Erythroblast (primary cell): ENCODE measurements at regions not wholly inside any gene's neighbourhood (a gene's known extent, or its start where the extent isn't known, plus 50 kb on each side); places are given as distances from the start of the nearest gene placed in this dataset.

Experiments
- DNase-seq, 2 experiments: peaks; one replicate each; lab custom pipeline; 2025; lab: John Stamatoyannopoulos, UW
- GATA1 ChIP-seq: IDR thresholded peaks from 2 replicates; pipeline ENCODE4 v1.6.1; 2011; ENCODE audit warnings: low read depth, mild to moderate bottlenecking, control low read depth, low read length, moderate library complexity
- POLR2A ChIP-seq: IDR thresholded peaks from 2 replicates; pipeline ENCODE4 v1.6.1; 2011; ENCODE audit warnings: mild to moderate bottlenecking, low read length

DNA sequence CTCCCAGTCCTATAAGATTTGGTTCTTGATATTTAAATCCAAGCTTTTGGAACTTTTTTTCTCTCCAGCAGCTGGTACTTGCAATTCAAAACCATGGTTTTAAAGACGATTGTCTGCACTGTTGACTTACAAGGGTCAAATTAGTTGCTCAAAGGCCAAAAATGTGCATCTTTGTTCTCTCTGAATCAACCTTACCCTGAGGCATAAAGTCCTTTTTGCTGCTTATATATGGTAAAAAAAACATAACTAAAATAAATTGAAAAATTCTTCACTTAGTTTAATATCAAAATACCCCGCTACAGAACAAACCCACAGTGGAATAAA, 592.7 kb downstream of the XIRP2 start:
- TF ChIP-seq POLR2A (no peak), GATA1 (no peak)

DNA sequence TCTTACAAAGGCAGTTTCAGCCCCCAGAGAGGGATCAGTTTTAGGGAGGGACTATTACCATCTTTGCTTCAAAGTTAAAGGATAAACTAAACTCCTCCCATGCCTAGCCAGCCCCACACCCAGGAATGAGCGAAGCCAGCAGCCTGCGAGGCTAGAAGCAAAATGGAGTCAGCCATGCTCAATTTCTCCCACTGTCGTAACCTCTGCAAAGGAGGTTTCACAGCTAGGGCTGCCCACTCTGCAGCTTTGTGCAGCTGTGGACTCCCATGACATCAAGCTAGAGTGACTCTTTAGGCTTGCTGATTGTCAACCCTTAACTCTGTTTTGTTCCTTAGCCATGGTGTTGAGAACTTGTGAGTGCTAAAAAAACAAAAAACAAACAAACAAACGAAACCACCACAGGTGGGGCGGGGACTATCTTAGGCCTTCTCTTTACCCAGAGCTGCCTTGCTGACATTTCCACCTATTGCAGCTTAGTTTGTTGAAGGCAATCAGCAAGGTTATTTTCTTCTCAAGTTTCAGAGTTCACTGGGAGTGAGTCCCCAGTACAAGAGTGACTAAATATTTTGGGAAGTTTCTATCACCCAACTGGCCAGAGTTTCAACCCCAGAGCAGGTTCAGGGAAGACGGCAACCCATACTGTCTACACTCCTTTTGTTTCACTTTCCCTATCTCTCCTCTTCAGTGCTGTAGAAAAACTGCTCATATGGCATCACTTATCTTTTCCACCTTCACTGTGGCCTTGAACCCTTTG, 592.1 kb downstream of the XIRP2 start:
- TF ChIP-seq POLR2A (no peak), GATA1 (no peak)
- no peak for DNase-seq

More for the DNA sequence above, 592.7 kb downstream of the XIRP2 start:
- DNase-seq, result no peak

- TF ChIP-seq POLR2A, result no peak
- no peak for TF ChIP-seq GATA1
- no peak for DNase-seq
These were observed 589.9 kb downstream of the XIRP2 start for GRCh38 chr2:167478196-167478595.

- DNase-seq, result no peak
- TF ChIP-seq GATA1, result no peak
- TF ChIP-seq POLR2A, result no peak
These were observed 587.5 kb downstream of the XIRP2 start for GRCh38 chr2:167475791-167476190.

GRCh38 chr2:167471734-167472133, 583.5 kb downstream of the XIRP2 start:
- TF ChIP-seq GATA1 (no peak), POLR2A (no peak)
- DNase-seq, result no peak

- TF ChIP-seq POLR2A (no peak), GATA1 (no peak)
- DNase-seq, result no peak
These were observed 583.1 kb downstream of the XIRP2 start for GRCh38 chr2:167471332-167471731.

GRCh38 chr2:167462379-167462778, 574.1 kb downstream of the XIRP2 start:
- no peak for DNase-seq
- no peak for TF ChIP-seq GATA1
- TF ChIP-seq POLR2A, result no peak

DNA sequence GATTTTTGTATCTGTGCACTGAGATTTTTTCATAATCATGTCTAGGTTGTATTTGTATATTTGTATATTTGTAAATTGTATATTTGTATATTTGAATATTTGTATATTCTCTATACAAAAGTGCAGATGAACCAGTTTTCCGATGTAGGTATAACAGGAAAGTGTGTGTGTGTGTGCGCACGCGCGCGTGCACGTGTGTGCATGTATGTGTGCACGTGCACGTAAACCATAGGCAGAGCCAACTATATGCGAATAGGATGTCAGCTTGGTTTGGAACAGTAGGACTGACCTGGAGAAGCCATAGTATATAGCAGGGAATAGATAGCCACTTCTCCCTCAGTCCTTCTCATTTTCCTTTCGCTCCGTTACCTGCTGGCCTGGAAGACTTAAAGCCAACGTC, 565.8 kb downstream of the XIRP2 start:
- no peak for TF ChIP-seq POLR2A
- no peak for TF ChIP-seq GATA1
- no peak for DNase-seq

- DNase-seq, result no peak
- TF ChIP-seq GATA1 (no peak), POLR2A (no peak)
These were observed 563.4 kb downstream of the XIRP2 start for GRCh38 chr2:167451496-167452289.

GRCh38 chr2:167450364-167450763, 562.1 kb downstream of the XIRP2 start:
- TF ChIP-seq GATA1 (no peak), POLR2A (no peak)
- no peak for DNase-seq

DNA sequence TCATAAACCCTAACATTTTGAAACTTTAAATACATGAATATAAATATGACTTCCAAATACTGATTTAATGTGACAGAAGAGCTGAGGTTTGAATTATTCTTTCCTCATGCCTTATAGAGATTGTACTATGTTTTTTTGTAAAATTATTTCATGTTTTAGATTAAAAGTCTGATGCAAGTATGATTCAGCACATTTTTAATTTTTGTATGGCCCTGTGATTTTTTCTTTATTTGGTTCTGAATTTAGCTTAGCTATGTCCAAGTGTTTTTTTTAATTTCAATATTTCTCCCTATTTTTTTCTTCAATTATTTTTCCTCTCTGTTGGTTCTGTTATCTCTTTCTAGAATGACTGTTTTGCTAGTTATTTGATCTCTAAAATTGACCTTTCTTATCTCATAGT, 552.1 kb downstream of the XIRP2 start:
- TF ChIP-seq POLR2A (no peak), GATA1 (no peak)

DNA sequence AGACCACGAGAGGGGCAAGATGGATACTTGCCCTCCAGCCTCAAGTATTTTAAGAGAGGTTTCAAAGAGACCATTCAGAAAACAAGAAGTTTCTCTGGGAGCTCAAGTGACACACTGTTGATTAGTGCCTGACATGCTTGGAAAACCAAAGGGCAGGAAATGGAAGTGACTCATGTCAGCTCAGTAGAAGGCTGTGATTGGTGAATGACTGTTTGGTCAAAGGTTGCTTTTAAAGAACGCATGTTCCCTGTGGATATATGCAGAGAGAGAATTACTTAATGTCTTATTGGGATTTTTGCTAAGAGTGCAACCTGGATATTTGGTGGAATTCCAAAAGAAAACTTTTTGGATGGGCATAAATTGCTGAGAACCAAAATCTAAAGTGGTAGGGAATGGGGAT, 549.9 kb downstream of the XIRP2 start:
- DNase-seq, result no peak
- no peak for TF ChIP-seq POLR2A
- no peak for TF ChIP-seq GATA1

More for the DNA sequence above, 552.1 kb downstream of the XIRP2 start:
- DNase-seq, result no peak

- TF ChIP-seq GATA1 (no peak), POLR2A (no peak)
- no peak for DNase-seq
These were observed 543.7 kb downstream of the XIRP2 start for GRCh38 chr2:167431949-167432348.

GRCh38 chr2:167430447-167430846, 542.2 kb downstream of the XIRP2 start:
- TF ChIP-seq GATA1, result no peak
- no peak for TF ChIP-seq POLR2A
- DNase-seq, result no peak
